T-helper 2 cell treated with Interferon-gamma antibody and Interleukin-4, amounts not matched to agents 100 ng/mL and 5 ng/mL, for 36 hours (primary cell): ENCODE measurements at regions not wholly inside any gene's neighbourhood (a gene's known extent, or its start where the extent isn't known, plus 50 kb on each side); places are given as distances from the start of the nearest gene placed in this dataset.
"Not testable (repeated sequence)": the region's sequence is repeated elsewhere in the genome, so short reads cannot be mapped to it uniquely, and the experiment has no call there.

Experiments
- intact Hi-C: fragments of 100-400 bp; cut with micrococcal nuclease; formaldehyde crosslinking; loops from one replicate; pipeline ENCODE4 v1.15.1; 2023

DNA sequence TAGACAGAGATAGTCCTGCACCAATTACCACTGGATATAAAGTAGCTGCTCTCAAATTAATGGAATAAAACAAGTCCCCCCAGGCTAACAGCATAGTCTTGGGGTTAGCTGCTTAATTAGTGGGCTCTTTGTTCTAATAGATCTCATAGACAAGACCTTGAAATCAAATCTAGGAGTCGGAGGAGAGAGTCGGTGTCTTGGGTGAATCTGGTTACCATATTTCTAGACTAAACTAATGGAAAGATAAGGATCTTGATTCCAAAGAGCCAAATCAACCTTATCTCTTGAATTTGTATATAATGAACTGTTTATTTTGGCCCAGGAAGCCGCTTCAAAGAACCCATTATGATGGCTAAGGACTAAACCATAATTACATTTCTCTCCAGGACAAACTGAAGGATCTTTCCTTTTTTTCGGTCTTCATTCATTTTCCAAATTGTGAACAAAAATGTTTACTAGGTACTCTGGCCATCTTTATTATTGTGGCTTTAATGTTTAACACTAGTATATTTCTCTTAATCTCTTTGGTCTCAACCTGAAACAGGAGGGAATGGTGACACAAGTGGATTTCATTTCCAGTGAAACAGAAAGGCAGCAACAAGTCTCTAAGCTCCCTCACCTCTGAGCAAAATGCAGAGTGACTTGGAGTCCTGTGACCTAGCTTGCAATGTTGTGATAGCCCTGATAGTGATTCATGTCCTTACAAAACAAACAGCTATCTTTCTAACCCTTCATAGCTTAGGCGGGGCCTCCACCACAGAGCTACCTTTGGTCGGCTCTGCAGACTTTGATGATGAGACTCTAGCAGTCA is 137.9 kb upstream of the PARD3B start:
- intact Hi-C loops, result no loop called here

GRCh38 chr2:204412782-204413181 is 132.5 kb upstream of the PARD3B start:
- intact Hi-C loops, result not testable (repeated sequence)

- intact Hi-C loops, result no loop called here
These were observed 129.7 kb upstream of the PARD3B start for GRCh38 chr2:204415406-204416181.

DNA sequence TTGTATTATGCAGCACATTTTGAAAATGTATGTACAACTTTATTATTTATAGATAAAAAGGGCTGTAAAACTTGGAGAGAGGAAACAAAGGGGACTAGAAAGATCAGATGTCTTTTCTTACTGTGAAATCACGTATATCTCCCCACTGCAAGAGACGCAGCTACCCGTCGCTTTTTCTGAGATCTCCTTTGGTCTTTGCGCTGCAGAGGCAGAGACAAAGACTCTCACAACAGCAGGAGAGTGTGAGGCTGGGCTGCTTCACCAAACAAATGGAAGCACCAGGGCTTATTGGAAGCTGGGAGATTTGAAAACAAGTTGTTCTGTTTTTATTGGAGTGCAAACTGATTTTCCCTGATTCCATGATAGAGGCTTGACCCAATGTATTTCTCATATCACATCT is 129.0 kb upstream of the PARD3B start:
- intact Hi-C loops, result no loop called here

- intact Hi-C loops, result no loop called here
These were observed 119.5 kb upstream of the PARD3B start for GRCh38 chr2:204425821-204426220.

DNA sequence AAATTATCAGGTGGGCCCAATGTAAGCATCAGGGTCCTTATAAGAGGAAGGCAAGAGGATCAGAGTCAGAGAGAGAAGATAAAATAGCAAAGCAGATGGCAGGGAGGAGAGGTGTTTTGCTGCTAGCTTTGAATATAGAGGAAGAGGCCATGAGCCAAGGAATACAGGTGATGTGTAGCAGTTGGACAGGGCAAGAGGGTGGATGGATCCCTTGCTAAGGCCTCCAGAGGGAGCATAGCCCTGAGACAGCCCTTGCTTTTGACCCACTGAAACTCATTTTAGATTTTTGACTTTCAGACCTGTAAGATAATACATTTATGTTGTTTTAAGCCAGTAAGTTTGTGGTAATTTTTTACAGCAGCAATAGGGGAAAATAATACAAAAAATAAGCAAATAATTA is 116.6 kb upstream of the PARD3B start:
- intact Hi-C loops, result no loop called here

DNA sequence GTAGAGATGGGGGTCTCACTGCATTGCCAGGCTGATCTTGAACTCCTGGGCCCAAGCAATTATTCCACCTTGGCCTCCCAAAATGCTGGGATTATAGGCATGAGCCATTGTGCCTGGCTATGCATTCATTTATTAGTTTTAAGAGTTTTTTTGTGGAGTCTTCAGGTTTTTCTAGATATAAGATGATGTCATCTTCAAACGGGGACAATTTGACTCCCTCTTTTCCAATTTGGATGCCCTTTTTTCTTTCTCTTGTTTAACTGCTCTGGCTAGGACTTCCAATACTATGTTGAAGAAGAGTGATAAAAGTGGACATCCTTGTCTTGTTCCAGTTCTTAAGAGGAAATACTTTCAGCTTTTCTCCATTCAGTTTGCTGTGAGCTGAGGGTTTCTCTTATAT is 113.7 kb upstream of the PARD3B start:
- intact Hi-C loops, result no loop called here

GRCh38 chr2:204432196-204432595 is 113.1 kb upstream of the PARD3B start:
- intact Hi-C loops, result no loop called here

- intact Hi-C loops, result no loop called here
These were observed 110.4 kb upstream of the PARD3B start for GRCh38 chr2:204434660-204435462.

DNA sequence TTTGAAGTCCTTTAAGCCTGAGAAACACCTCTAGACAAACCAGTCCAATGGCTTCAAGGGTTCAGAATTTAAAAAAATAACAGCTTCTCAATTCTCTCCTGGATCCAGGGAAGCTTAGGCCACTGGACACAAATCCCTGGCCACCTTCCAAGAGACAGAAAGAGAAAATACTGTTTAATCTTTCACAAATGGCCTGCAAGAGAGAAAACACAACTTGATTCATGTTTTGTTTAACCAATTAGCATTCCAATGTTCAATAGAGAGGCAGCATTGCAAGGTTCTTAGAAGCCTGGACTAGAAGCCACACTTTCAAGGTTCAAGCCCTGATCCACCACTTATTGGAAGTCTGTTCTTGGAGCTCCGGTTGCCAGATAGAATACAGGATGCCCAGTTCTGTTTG is 109.0 kb upstream of the PARD3B start:
- intact Hi-C loops, result no loop called here

GRCh38 chr2:204437408-204437807 is 107.9 kb upstream of the PARD3B start:
- intact Hi-C loops, result no loop called here

GRCh38 chr2:204437815-204438756 is 107.2 kb upstream of the PARD3B start:
- intact Hi-C loops, result no loop called here

DNA sequence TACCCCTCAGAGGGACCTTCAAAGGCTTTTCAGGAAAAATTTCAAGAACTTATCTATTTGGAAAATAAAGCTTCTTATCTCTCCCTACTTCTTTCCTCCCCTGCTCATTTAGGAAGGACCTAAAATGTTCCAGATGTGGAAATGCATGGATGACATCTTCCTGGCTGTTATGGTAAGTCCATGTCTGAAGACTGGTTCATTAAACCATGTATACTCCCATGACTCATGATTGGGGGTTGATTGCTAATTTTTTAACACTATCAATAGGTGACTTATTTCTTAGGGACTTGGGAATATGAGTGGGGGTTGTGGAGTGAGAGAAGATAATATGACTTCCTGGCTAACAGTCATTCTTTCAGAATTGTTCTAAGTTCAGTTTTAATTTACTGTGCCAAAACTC is 104.0 kb upstream of the PARD3B start:
- intact Hi-C loops, result no loop called here

GRCh38 chr2:204445149-204445548 is 100.1 kb upstream of the PARD3B start:
- intact Hi-C loops, result no loop called here

DNA sequence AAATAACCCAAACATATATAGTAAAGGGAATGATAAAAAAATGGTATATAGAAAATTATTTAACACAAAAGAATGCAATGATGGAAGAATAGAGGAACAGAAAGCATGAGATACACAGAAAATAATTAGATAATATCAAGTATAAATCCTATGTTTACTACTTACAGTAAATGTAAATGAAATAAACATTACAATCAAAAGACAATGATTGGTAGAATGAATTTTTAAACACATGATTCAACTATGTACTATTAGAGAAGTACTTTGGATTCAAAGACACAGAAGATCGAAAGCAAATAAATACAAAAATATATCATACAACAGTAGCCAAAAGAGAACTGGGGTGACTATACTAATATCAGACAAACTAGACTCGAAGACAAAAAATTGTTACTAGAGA is 97.6 kb upstream of the PARD3B start:
- intact Hi-C loops, result no loop called here

GRCh38 chr2:204449977-204450376 is 95.3 kb upstream of the PARD3B start:
- intact Hi-C loops, result no loop called here

- intact Hi-C loops, result no loop called here
These were observed 93.5 kb upstream of the PARD3B start for GRCh38 chr2:204451766-204452165.

- intact Hi-C loops, result no loop called here
These were observed 92.7 kb upstream of the PARD3B start for GRCh38 chr2:204452464-204453023.

DNA sequence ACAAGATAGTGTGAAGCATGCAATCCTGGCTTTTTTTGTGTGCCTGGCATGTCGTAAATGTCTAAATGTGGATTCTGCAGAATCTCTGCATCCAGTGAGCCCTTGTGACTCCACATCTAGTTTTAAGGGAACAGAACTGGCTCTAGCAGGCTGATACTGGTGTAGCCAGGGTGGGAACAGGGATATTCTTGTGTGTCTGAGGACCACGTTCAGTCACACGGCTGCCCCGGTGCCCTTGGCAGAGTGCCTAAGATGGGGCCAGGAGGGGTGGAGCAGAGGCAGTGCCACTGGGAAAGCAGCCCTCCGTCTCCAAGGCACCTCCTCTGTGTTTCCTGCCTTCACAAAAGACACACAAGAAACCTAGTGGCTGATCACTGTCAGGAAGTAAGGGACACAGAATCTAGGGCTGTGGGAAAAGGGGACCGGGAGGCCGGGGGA is 91.5 kb upstream of the PARD3B start:
- intact Hi-C loops, result no loop called here

GRCh38 chr2:204454672-204455380 is 90.4 kb upstream of the PARD3B start:
- intact Hi-C loops, result no loop called here
